ENCODE measurements at regions not wholly inside any gene's neighbourhood (a gene's known extent, or its start where the extent isn't known, plus 50 kb on each side); places are given as distances from the start of the nearest gene placed in this dataset.
"Not testable (repeated sequence)": the region's sequence is repeated elsewhere in the genome, so short reads cannot be mapped to it uniquely, and the experiment has no call there.

- not testable (repeated sequence) for TF ChIP-seq CTCF (IDR thresholded peaks at IDR 0.05; ENCODE audit: insufficient read depth, low read length); REST (IDR thresholded peaks at IDR 0.05; ENCODE audit: insufficient replicate concordance, low read depth); POLR2AphosphoS5 (IDR thresholded peaks at IDR 0.05; ENCODE audit: low read depth)
Observed at GRCh38 chr16:14383844-14384243, 246.2 kb downstream of the PARN start.
